ENCODE measurements at regions not wholly inside any gene's neighbourhood (a gene's known extent, or its start where the extent isn't known, plus 50 kb on each side); places are given as distances from the start of the nearest gene placed in this dataset.
"Not testable (repeated sequence)": the region's sequence is repeated elsewhere in the genome, so short reads cannot be mapped to it uniquely, and the experiment has no call there.

DNA sequence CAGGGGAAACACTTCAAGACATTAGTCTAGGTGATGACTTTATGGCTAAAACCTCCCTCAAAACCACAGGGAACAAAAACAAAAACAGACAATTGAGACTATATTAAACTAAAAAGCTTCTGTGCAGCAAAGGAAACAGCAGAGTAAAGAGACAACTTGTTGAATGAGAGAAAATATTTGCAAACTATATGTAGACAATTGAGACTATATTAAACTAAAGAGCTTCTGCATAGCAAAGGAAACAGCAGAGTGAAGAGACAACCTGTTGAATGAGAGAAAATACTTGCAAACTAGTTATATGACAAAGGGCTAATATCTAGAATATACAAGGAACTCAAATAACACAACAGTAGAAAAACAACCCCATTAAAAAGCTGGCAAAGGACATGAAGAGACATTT, 136.4 kb downstream of the IBTK start:
- Mint-ChIP-seq H3K4me1 (no peaks in the 10 kb centered on the region), H3K4me3 (no peak overlapping the region), H3K27me3 (ENCODE audit: low read depth in 2 of 2) (no peaks in the 10 kb centered on the region), H3K9me3 (peaks cover 3 to 9% of the 10 kb centered on the region in 2 donors), H3K36me3 (no peaks in the 10 kb centered on the region), H3K27ac (no peak overlapping the region)
- no peak for DNase-seq
- Histone ChIP-seq H3K4me1 (ENCODE audit: control insufficient read depth, insufficient read depth, low read length) (no peaks in the 10 kb centered on the region), H3K9me3 (ENCODE audit: control insufficient read depth, insufficient read depth, low read length) (no peaks in the 10 kb centered on the region), H3K27me3 (ENCODE audit: control insufficient read depth, insufficient read depth, low read length) (no peaks in the 10 kb centered on the region), H3K36me3 (ENCODE audit: control insufficient read depth, insufficient read depth, low read length) (no peaks in the 10 kb centered on the region), H3K27ac (ENCODE audit: low read length) (no peak overlapping the region), H3K4me3 (ENCODE audit: low read length) (no peak overlapping the region)
- TF ChIP-seq, protein P1, sequence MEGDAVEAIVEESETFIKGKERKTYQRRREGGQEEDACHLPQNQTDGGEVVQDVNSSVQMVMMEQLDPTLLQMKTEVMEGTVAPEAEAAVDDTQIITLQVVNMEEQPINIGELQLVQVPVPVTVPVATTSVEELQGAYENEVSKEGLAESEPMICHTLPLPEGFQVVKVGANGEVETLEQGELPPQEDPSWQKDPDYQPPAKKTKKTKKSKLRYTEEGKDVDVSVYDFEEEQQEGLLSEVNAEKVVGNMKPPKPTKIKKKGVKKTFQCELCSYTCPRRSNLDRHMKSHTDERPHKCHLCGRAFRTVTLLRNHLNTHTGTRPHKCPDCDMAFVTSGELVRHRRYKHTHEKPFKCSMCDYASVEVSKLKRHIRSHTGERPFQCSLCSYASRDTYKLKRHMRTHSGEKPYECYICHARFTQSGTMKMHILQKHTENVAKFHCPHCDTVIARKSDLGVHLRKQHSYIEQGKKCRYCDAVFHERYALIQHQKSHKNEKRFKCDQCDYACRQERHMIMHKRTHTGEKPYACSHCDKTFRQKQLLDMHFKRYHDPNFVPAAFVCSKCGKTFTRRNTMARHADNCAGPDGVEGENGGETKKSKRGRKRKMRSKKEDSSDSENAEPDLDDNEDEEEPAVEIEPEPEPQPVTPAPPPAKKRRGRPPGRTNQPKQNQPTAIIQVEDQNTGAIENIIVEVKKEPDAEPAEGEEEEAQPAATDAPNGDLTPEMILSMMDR (IDR thresholded peaks at IDR 0.05) = no peak
- ATAC-seq = no peak
- intact Hi-C loops (cut with micrococcal nuclease) = no loop called here

DNA sequence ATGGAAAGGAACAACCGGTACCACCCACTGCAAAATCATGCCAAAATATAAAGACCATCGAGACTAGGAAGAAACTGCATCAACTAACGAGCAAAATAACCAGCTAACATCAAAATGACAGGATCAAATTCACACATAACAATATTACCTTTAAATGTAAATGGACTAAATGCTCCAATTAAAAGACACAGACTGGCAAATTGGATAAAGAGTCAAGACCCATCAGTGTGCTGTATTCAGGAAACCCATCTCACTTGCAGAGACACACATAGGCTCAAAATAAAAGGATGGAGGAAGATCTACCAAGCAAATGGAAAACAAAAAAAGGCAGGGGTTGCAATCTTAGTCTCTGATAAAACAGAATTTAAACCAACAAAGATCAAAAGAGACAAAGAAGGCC, 144.4 kb downstream of the IBTK start:
- H3K4me1 Mint-ChIP-seq; H3K9me3 ChIP-seq (ENCODE audit: control insufficient read depth, insufficient read depth, low read length); H3K9me3 Mint-ChIP-seq; H3K4me3 ChIP-seq (ENCODE audit: low read length); H3K36me3 Mint-ChIP-seq; H3K27me3 ChIP-seq (ENCODE audit: control insufficient read depth, insufficient read depth, low read length); ATAC-seq; H3K4me1 ChIP-seq (ENCODE audit: control insufficient read depth, insufficient read depth, low read length); intact Hi-C loops (cut with micrococcal nuclease); H3K36me3 ChIP-seq (ENCODE audit: control insufficient read depth, insufficient read depth, low read length); H3K27me3 Mint-ChIP-seq (ENCODE audit: low read depth in 2 of 2); H3K27ac ChIP-seq (ENCODE audit: low read length); H3K4me3 Mint-ChIP-seq; H3K27ac Mint-ChIP-seq; DNase-seq: not testable (repeated sequence)
- 83% methylated on average over 1 of the region's 3 CpGs for WGBS (ENCODE audit: insufficient coverage)

DNA sequence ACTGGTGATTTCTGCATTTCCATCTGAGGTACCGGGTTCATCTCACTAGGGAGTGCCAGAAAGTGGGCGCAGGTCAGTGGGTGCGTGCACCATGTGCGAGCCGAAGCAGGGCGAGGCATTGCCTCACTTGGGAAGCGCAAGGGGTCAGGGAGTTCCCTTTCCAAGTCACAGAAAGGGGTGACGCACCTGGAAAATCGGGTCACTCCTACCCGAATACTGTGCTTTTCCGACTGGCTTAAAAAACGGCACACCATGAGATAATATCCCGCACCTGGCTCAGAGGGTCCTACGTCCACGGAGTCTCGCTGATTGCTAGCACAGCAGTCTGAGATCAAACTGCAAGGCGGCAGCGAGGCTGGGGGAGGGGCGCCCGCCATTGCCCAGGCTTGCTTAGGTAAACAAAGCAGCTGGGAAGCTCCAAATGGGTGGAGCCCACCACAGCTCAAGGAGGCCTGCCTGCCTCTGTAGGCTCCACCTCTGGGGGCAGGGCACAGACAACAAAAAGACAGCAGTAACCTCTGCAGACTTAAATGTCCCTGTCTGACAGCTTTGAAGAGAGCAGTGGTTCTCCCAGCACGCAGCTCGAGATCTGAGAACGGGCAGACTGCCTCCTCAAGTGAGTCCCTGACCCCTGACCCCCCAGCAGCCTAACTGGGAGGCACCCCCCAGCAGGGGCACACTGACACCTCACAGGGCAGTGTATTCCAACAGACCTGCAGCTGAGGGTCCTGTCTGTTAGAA, 146.0 kb downstream of the IBTK start:
- H3K9me3 ChIP-seq (ENCODE audit: control insufficient read depth, insufficient read depth, low read length); H3K4me1 ChIP-seq (ENCODE audit: control insufficient read depth, insufficient read depth, low read length); DNase-seq; H3K36me3 Mint-ChIP-seq; H3K9me3 Mint-ChIP-seq; ATAC-seq; H3K27ac Mint-ChIP-seq; H3K4me3 ChIP-seq (ENCODE audit: low read length); H3K27me3 ChIP-seq (ENCODE audit: control insufficient read depth, insufficient read depth, low read length); intact Hi-C loops (cut with micrococcal nuclease); H3K4me3 Mint-ChIP-seq; H3K27ac ChIP-seq (ENCODE audit: low read length); H3K27me3 Mint-ChIP-seq (ENCODE audit: low read depth in 2 of 2); H3K4me1 Mint-ChIP-seq; H3K36me3 ChIP-seq (ENCODE audit: control insufficient read depth, insufficient read depth, low read length): not testable (repeated sequence)
- WGBS (ENCODE audit: insufficient coverage) = 84% methylated on average over 23 of the region's 23 CpGs

DNA sequence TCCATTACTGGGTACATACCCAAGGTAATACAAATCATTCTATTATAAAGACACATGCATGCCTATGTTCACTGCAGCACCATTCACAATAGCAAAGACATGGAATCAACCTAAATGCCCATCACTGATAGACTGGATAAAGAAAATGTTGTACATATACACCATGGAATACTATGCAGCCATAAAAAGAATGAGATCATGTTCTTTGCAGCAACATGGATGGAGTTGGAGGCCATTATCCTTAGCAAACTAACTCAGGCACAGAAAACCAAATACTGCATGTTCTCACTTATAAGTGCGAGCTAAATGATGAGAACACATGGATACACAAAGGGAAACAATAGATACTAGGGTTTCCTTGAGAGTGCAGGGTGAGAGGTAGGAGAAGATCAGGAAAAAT, 146.8 kb downstream of the IBTK start:
- H3K4me3 Mint-ChIP-seq; H3K36me3 ChIP-seq (ENCODE audit: control insufficient read depth, insufficient read depth, low read length); H3K4me1 Mint-ChIP-seq; intact Hi-C loops (cut with micrococcal nuclease); H3K27ac Mint-ChIP-seq; H3K4me3 ChIP-seq (ENCODE audit: low read length); H3K27ac ChIP-seq (ENCODE audit: low read length); H3K27me3 ChIP-seq (ENCODE audit: control insufficient read depth, insufficient read depth, low read length); H3K4me1 ChIP-seq (ENCODE audit: control insufficient read depth, insufficient read depth, low read length); DNase-seq; H3K9me3 Mint-ChIP-seq; H3K9me3 ChIP-seq (ENCODE audit: control insufficient read depth, insufficient read depth, low read length); ATAC-seq; H3K36me3 Mint-ChIP-seq; H3K27me3 Mint-ChIP-seq (ENCODE audit: low read depth in 2 of 2): not testable (repeated sequence)
- no CpG with 5 or more reads among the region's 1 CpG for WGBS (ENCODE audit: insufficient coverage)

DNA sequence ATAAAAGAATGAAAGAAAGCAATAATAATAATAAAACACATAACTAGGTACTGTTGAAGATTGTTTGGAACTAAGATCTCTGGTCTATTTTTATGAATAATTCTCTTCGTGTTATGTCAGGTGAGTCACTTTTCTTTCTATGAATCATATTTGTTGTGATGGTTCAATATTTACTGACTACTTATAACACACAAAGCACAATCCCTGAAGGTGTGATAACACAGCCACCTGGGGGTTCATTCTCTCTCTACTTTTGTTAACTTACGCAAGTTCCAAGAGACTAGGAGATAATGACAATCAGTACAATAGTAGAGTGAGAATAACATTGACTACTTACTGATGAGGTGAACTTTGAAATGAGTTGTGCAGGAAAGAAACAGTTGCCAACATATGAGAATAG, 149.9 kb downstream of the IBTK start:
- Mint-ChIP-seq H3K27ac (no peak overlapping the region), H3K4me1 (no peaks in the 10 kb centered on the region), H3K36me3 (no peaks in the 10 kb centered on the region), H3K4me3 (no peak overlapping the region), H3K9me3 (peaks cover 3 to 7% of the 10 kb centered on the region in 2 donors), H3K27me3 (ENCODE audit: low read depth in 2 of 2) (no peaks in the 10 kb centered on the region)
- Histone ChIP-seq H3K4me1 (ENCODE audit: control insufficient read depth, insufficient read depth, low read length) (no peaks in the 10 kb centered on the region), H3K27ac (ENCODE audit: low read length) (no peak overlapping the region), H3K36me3 (ENCODE audit: control insufficient read depth, insufficient read depth, low read length) (no peaks in the 10 kb centered on the region), H3K9me3 (ENCODE audit: control insufficient read depth, insufficient read depth, low read length) (no peaks in the 10 kb centered on the region), H3K4me3 (ENCODE audit: low read length) (no peak overlapping the region), H3K27me3 (ENCODE audit: control insufficient read depth, insufficient read depth, low read length) (no peaks in the 10 kb centered on the region)
- intact Hi-C loops (cut with micrococcal nuclease) = no loop called here
- TF ChIP-seq, protein P1 (IDR thresholded peaks at IDR 0.05) = no peak
- WGBS (ENCODE audit: insufficient coverage) = 100% methylated on average over 1 of the region's 2 CpGs
- DNase-seq (no peak), ATAC-seq (no peak)
